Prostate gland (tissue), 2 donors: ENCODE measurements at regions not wholly inside any gene's neighbourhood (a gene's known extent, or its start where the extent isn't known, plus 50 kb on each side); places are given as distances from the start of the nearest gene placed in this dataset.

Experiments used
- POLR2AphosphoS5 ChIP-seq: sonication (generic); formaldehyde crosslinking; IDR thresholded peaks from one replicate; pipeline ENCODE4 v1.6.1; 2017; ENCODE audit warnings: antibody characterized with exemption
- TF ChIP-seq, protein P1 (sequence below), 4 experiments: fragments of 200-600 bp in 2 of 4; fragments of 450-650 bp in 2 of 4; sonication (generic) in 2 of 4; IDR thresholded peaks; 1 replicate in 3 of 4; 2 replicates in 1 of 4; pipeline ENCODE4 v1.5.1; 2016 to 2019; ENCODE audit warnings: antibody characterized with exemption in 4 of 4, mild to moderate bottlenecking in 2 of 4, moderate library complexity in 2 of 4

DNA sequence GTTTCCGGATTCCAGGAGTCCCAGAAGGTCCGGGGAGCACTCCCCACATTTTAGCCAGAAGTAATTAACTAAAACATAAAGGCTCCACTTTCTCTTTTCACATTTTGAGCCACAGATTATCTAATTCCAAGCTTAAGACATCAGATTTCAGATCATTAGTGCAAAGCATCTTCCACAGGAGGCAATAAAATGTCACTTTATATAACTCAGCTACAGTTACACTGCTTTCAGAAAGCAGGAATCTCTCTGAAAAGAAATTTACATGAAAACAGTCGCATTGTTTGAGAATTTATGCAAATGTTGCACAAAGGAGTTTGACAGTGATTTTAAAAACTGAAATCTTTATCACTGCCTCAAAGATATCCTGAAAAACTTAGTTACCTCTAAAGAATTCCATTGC, 99.7 kb downstream of the LMO4 start:
- TF ChIP-seq, protein P1, sequence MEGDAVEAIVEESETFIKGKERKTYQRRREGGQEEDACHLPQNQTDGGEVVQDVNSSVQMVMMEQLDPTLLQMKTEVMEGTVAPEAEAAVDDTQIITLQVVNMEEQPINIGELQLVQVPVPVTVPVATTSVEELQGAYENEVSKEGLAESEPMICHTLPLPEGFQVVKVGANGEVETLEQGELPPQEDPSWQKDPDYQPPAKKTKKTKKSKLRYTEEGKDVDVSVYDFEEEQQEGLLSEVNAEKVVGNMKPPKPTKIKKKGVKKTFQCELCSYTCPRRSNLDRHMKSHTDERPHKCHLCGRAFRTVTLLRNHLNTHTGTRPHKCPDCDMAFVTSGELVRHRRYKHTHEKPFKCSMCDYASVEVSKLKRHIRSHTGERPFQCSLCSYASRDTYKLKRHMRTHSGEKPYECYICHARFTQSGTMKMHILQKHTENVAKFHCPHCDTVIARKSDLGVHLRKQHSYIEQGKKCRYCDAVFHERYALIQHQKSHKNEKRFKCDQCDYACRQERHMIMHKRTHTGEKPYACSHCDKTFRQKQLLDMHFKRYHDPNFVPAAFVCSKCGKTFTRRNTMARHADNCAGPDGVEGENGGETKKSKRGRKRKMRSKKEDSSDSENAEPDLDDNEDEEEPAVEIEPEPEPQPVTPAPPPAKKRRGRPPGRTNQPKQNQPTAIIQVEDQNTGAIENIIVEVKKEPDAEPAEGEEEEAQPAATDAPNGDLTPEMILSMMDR (IDR thresholded peaks at IDR 0.05): no peak
- TF ChIP-seq POLR2AphosphoS5: no peak
